GM23248 (cell line): ENCODE measurements at regions not wholly inside any gene's neighbourhood (a gene's known extent, or its start where the extent isn't known, plus 50 kb on each side); places are given as distances from the start of the nearest gene placed in this dataset.

ENCODE experiments used
- DNase-seq: peaks from one replicate; pipeline ENCODE4 v3.0.0-alpha.2; 2015
- H2AFZ ChIP-seq: fragments of 200-600 bp; sonication (generic); 2 replicates; pipeline ENCODE4 v1.6.1; 2016; ENCODE audit warnings: antibody characterized with exemption
- H3F3A ChIP-seq: fragments of 200-600 bp; sonication (generic); 2 replicates; pipeline ENCODE4 v1.6.1; 2016; ENCODE audit warnings: mild to moderate bottlenecking, antibody characterized with exemption, mixed run types; ENCODE audit not compliant: insufficient read depth
- H3K27ac ChIP-seq: fragments of 200-600 bp; sonication (generic); 2 replicates; pipeline ENCODE4 v1.5.1; 2016; ENCODE audit warnings: mild to moderate bottlenecking
- H3K27me3 ChIP-seq: fragments of 200-600 bp; sonication (generic); replicated peaks from 2 replicates; pipeline ENCODE4 v1.6.1; 2016; ENCODE audit warnings: mild to moderate bottlenecking; ENCODE audit not compliant: insufficient read depth
- H3K36me3 ChIP-seq: fragments of 200-600 bp; sonication (generic); 2 replicates; pipeline ENCODE4 v1.6.1; 2016; ENCODE audit warnings: low read depth, mild to moderate bottlenecking
- H3K4me1 ChIP-seq: fragments of 200-600 bp; sonication (generic); 2 replicates; pipeline ENCODE4 v1.6.1; 2016; ENCODE audit warnings: mild to moderate bottlenecking; ENCODE audit not compliant: insufficient read depth
- H3K4me2 ChIP-seq: fragments of 200-600 bp; sonication (generic); one replicate; pipeline ENCODE4 v1.6.1; 2016; ENCODE audit warnings: mild to moderate bottlenecking; ENCODE audit not compliant: unreplicated experiment
- H3K4me3 ChIP-seq: fragments of 200-600 bp; sonication (generic); 2 replicates; pipeline ENCODE4 v1.5.1; 2016; ENCODE audit warnings: mild to moderate bottlenecking
- H3K79me2 ChIP-seq: fragments of 200-600 bp; sonication (generic); 2 replicates; pipeline ENCODE4 v1.6.1; 2016; ENCODE audit warnings: mild to moderate bottlenecking; ENCODE audit not compliant: insufficient read depth
- H3K9ac ChIP-seq: fragments of 200-600 bp; sonication (generic); 2 replicates; pipeline ENCODE4 v1.6.1; 2016; ENCODE audit warnings: mild to moderate bottlenecking
- H3K9me2 ChIP-seq: fragments of 200-600 bp; sonication (generic); 2 replicates; pipeline ENCODE4 v1.6.1; 2016; ENCODE audit warnings: mixed run types, mild to moderate bottlenecking, moderate library complexity; ENCODE audit not compliant: insufficient read depth
- H3K9me3 ChIP-seq: fragments of 200-600 bp; sonication (generic); one replicate; pipeline ENCODE4 v1.6.1; 2017; ENCODE audit warnings: low read depth
- H4K20me1 ChIP-seq: fragments of 200-600 bp; sonication (generic); 2 replicates; pipeline ENCODE4 v1.6.0; 2016; ENCODE audit not compliant: insufficient read depth
- EZH2 ChIP-seq: fragments of 200-600 bp; sonication (generic); IDR thresholded peaks from 2 replicates; pipeline ENCODE4 v1.6.1; 2018; ENCODE audit warnings: antibody characterized with exemption, mild to moderate bottlenecking; ENCODE audit not compliant: insufficient read depth, poor library complexity, severe bottlenecking
- EZH2phosphoT487 ChIP-seq: fragments of 200-600 bp; sonication (generic); IDR thresholded peaks from 2 replicates; pipeline ENCODE4 v1.6.1; 2018; ENCODE audit warnings: antibody characterized with exemption, moderate library complexity, mild to moderate bottlenecking, low read depth; ENCODE audit not compliant: insufficient read depth
- WGBS, 2 experiments: methylation state at CpG; one replicate each; pipeline ENCODE4 v1.1.6; 2015 to 2017; ENCODE audit warnings: low lambda C conversion rate in 2 of 2, low coverage in 1 of 2; ENCODE audit errors: missing lambda C conversion rate in 2 of 2; 5-methylcytosine and 5-hydroxymethylcytosine counted together
- in situ Hi-C: fragments of 300-500 bp; cut with MboI; formaldehyde crosslinking; loops from 2 replicates; pipeline ENCODE4 v1.15.0; 2020

GRCh38 chr22:22078329-22078728, 95.7 kb upstream of the TOP3B start:
- TF ChIP-seq EZH2 = no peak
- TF ChIP-seq EZH2phosphoT487 = no peak
- Histone ChIP-seq H4K20me1 (no peaks in the 10 kb centered on the region), H3K4me3 (no peak overlapping the region), H3K9me3 (no peaks in the 10 kb centered on the region), H3F3A (no peaks in the 10 kb centered on the region), H3K9ac (no peak overlapping the region), H3K36me3 (no peaks in the 10 kb centered on the region), H3K27me3 (peaks cover 30% of the 10 kb centered on the region), H3K4me2 (no peak overlapping the region), H3K4me1 (no peaks in the 10 kb centered on the region), H3K79me2 (no peaks in the 10 kb centered on the region), H3K9me2 (no peaks in the 10 kb centered on the region), H3K27ac (no peak overlapping the region), H2AFZ (no peak overlapping the region)
- in situ Hi-C loops = no loop called here
- DNase-seq = no peak
- 38 to 64% methylated on average over 1 of the region's 1 CpG for WGBS, 2 experiments

GRCh38 chr22:22076932-22077703, 94.5 kb upstream of the TOP3B start:
- Histone ChIP-seq H3K9me2 (no peaks in the 10 kb centered on the region), H3K4me3 (no peak overlapping the region), H3K4me2 (no peak overlapping the region), H3K79me2 (no peaks in the 10 kb centered on the region), H3K4me1 (no peaks in the 10 kb centered on the region), H4K20me1 (no peaks in the 10 kb centered on the region), H3K9me3 (no peaks in the 10 kb centered on the region), H3K27me3 (peaks cover 30% of the 10 kb centered on the region), H3K36me3 (no peaks in the 10 kb centered on the region), H2AFZ (no peak overlapping the region), H3K9ac (no peak overlapping the region), H3K27ac (no peak overlapping the region), H3F3A (no peaks in the 10 kb centered on the region)
- DNase-seq = peak; percentile 18
- in situ Hi-C loops = no loop called here
- TF ChIP-seq EZH2phosphoT487 (no peak), EZH2 (no peak)
- WGBS, 2 experiments = 23 to 32% methylated on average over 4 of the region's 4 CpGs

- H3K4me2 ChIP-seq = no peak overlapping the region
- H3K9ac ChIP-seq = no peak overlapping the region
These were observed 93.8 kb upstream of the TOP3B start for GRCh38 chr22:22076361-22076760.

GRCh38 chr22:22075382-22076163, 93.0 kb upstream of the TOP3B start:
- no peaks in the 10 kb centered on the region for H3K79me2 ChIP-seq
- H3K27me3 ChIP-seq = peaks cover 32% of the 10 kb centered on the region
- H3K9me3 ChIP-seq = no peaks in the 10 kb centered on the region
- H3K9ac ChIP-seq = no peak overlapping the region
- in situ Hi-C loops = no loop called here
- H3K27ac ChIP-seq = no peak overlapping the region
- no peak overlapping the region for H2AFZ ChIP-seq
- no peak overlapping the region for H3K4me2 ChIP-seq
- no peak for DNase-seq
- H3K4me3 ChIP-seq = no peak overlapping the region
- no peaks in the 10 kb centered on the region for H3K36me3 ChIP-seq
- no peak for TF ChIP-seq EZH2phosphoT487
- no peak for TF ChIP-seq EZH2
- H4K20me1 ChIP-seq = no peaks in the 10 kb centered on the region
- H3K9me2 ChIP-seq = no peaks in the 10 kb centered on the region
- H3F3A ChIP-seq = no peaks in the 10 kb centered on the region
- no peaks in the 10 kb centered on the region for H3K4me1 ChIP-seq
- whole genome bisulfite sequencing, 2 experiments = 55% methylated on average over 12 of the region's 12 CpGs

More at GRCh38 chr22:22076361-22076760, 93.8 kb upstream of the TOP3B start:
- Histone ChIP-seq H3K4me1 (no peaks in the 10 kb centered on the region), H3K9me2 (no peaks in the 10 kb centered on the region), H3K27ac (no peak overlapping the region), H3K27me3 (peaks cover 33% of the 10 kb centered on the region), H3K4me3 (no peak overlapping the region), H3K9me3 (no peaks in the 10 kb centered on the region), H3F3A (no peaks in the 10 kb centered on the region), H2AFZ (no peak overlapping the region), H4K20me1 (no peaks in the 10 kb centered on the region), H3K36me3 (no peaks in the 10 kb centered on the region), H3K79me2 (no peaks in the 10 kb centered on the region)
- no peak for DNase-seq
- no peak for TF ChIP-seq EZH2phosphoT487
- no peak for TF ChIP-seq EZH2
- in situ Hi-C loops = no loop called here
